ENCODE measurements at regions not wholly inside any gene's neighbourhood (a gene's known extent, or its start where the extent isn't known, plus 50 kb on each side); places are given as distances from the start of the nearest gene placed in this dataset.

DNA sequence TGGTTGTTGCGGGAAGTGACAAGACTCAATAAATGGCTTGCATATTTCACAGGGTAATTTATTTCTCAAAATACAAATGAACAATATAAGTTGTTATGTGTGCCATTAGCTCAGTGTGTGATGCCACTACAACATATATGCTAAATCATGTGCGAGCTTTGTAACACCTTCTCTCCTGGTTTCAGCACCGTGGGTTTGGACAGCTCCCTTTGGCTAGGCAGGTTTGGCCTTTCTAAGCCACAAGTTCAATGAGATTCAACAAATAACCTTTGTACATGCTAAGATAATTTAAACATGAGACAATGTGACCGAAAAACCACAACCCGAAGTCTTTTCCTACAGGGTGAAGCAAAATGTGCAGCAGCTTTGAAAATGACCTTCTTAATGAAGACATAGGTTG is 563.9 kb downstream of the TMEM114 start:
- Histone ChIP-seq H3K9ac (ENCODE audit: low read depth, low read length) (no peak overlapping the region), H3K4me1 (ENCODE audit: control insufficient read depth, insufficient read depth, low read length) (no peaks in the 10 kb centered on the region), H3K36me3 (ENCODE audit: control insufficient read depth, insufficient read depth, low read length) (no peaks in the 10 kb centered on the region), H3K27me3 (ENCODE audit: control insufficient read depth, insufficient read depth, low read length) (no peaks in the 10 kb centered on the region), H3K9me3 (ENCODE audit: control insufficient read depth, insufficient read depth, low read length) (no peaks in the 10 kb centered on the region), H3K4me3 (ENCODE audit: low read depth, low read length) (no peak overlapping the region)

DNA sequence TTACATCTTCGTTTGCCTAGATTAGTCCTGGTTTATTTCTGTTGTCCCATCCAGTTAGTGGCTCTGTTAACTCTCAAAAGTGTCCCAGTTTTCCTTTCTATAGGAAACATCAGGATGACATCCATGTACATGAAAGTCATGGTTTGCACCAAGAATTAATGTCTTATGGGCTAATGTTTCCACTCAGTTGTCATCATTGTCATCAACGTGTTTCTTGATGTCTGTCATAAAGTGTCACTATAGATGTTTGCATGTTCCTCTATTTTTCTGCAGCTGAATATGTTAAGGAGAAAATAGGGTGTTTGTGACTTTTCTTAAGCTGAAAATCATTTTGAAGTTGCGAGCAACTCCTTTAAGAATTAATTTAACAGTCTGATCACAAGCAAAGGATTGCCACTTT is 567.0 kb downstream of the TMEM114 start:
- no peaks in the 10 kb centered on the region for H3K27me3 ChIP-seq (ENCODE audit: control insufficient read depth, insufficient read depth, low read length)
- H3K4me1 ChIP-seq (ENCODE audit: control insufficient read depth, insufficient read depth, low read length) = no peaks in the 10 kb centered on the region
- H3K9ac ChIP-seq (ENCODE audit: low read depth, low read length) = no peak overlapping the region
- no peaks in the 10 kb centered on the region for H3K9me3 ChIP-seq (ENCODE audit: control insufficient read depth, insufficient read depth, low read length)
- H3K36me3 ChIP-seq (ENCODE audit: control insufficient read depth, insufficient read depth, low read length) = no peaks in the 10 kb centered on the region
- no peak overlapping the region for H3K4me3 ChIP-seq (ENCODE audit: low read depth, low read length)

DNA sequence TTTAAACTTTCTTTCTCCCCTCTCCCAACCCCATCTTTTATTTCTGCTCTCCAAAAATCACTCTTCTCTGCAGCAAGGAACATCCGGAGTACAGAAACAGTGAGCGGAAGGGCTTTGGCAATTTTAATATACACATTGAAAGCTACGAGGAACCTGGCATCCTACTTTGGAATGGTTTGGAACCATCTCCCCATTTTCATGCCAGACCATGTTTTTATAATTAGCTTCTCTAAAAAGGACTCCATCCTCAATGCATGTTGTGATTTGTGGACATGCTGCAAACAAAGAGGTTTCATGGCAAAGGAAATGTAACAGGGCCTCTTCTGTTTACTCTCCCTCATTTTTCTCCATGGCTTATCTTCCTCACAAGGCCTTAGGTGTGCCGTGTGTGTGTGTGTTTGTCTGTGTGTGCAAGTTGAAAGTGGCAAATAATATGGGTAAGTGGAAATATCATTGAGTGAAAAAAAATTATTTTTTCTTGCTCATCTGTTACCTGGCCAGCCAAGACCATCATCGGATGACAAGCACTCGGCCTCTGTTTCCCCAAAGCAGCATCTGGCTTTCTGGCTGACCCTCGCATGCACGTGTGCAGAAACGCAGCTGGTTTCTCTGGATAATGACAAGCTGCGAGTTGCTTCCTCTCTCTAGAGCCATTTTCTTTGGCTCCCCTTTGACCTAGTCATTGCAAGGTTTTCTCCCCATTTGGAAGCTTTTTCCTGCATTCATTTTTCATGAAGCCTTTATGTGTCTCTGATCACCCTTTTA is 585.0 kb downstream of the TMEM114 start:
- no peak overlapping the region for H3K9ac ChIP-seq (ENCODE audit: low read depth, low read length)
- H3K4me3 ChIP-seq (ENCODE audit: low read depth, low read length) = no peak overlapping the region
- H3K4me1 ChIP-seq (ENCODE audit: control insufficient read depth, insufficient read depth, low read length) = no peaks in the 10 kb centered on the region
- H3K27me3 ChIP-seq (ENCODE audit: control insufficient read depth, insufficient read depth, low read length) = no peaks in the 10 kb centered on the region
- no peaks in the 10 kb centered on the region for H3K9me3 ChIP-seq (ENCODE audit: control insufficient read depth, insufficient read depth, low read length)
- H3K36me3 ChIP-seq (ENCODE audit: control insufficient read depth, insufficient read depth, low read length) = no peaks in the 10 kb centered on the region

DNA sequence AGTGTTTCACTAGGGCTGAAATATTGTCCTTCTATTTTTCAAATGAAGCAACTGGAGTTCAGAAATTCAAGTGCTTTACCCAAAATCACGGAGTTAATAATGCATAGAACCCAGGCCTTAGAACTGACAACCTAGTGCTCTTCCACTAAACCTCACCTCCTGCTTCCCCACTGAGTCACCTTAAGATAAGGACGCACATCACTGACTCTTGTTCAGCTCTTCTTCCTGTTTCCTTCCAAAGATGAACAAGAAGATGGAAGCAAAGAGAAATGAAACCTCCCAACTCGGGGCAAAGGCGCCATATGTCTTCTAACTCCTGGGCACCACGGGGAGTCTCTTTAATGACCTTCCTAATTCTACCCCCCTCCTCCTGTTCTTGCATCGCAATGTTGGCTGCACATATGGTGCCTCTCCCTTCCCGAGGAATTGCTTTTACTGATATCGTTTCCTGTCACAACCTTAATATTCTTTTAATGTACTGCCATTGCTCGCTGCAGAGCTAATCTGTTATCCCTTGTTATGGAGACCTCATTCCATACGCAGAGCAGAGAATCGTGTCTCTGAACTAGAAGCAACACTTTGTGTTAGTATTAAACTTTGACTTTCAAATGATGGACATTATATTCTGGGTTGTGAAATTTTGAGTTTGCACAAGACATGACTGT is 591.4 kb downstream of the TMEM114 start:
- Histone ChIP-seq H3K36me3 (ENCODE audit: control insufficient read depth, insufficient read depth, low read length) (no peaks in the 10 kb centered on the region), H3K9me3 (ENCODE audit: control insufficient read depth, insufficient read depth, low read length) (no peaks in the 10 kb centered on the region), H3K4me1 (ENCODE audit: control insufficient read depth, insufficient read depth, low read length) (no peaks in the 10 kb centered on the region), H3K4me3 (ENCODE audit: low read depth, low read length) (no peak overlapping the region), H3K27me3 (ENCODE audit: control insufficient read depth, insufficient read depth, low read length) (no peaks in the 10 kb centered on the region), H3K9ac (ENCODE audit: low read depth, low read length) (no peak overlapping the region)

DNA sequence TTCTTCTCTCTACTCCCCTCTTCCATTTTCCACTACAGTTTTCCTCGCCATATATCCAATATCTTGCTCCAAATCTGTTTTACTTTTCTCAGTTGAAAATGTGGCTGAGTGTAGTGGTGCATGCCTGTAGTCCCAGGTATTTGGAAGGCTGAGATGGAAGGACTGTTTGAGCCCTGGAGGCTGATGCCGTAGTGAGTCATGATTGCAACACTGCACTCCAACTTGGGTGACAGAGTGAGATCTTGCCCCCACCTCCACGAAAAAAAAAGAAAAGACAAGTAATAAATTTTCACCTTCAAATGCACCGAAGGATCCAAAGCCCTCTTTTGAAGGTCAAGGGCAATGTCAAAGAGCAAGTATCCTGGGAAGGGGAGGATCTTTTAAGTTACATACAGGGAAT is 592.3 kb downstream of the TMEM114 start:
- Histone ChIP-seq H3K9me3 (ENCODE audit: control insufficient read depth, insufficient read depth, low read length) (no peaks in the 10 kb centered on the region), H3K36me3 (ENCODE audit: control insufficient read depth, insufficient read depth, low read length) (no peaks in the 10 kb centered on the region), H3K27me3 (ENCODE audit: control insufficient read depth, insufficient read depth, low read length) (no peaks in the 10 kb centered on the region), H3K9ac (ENCODE audit: low read depth, low read length) (no peak overlapping the region), H3K4me1 (ENCODE audit: control insufficient read depth, insufficient read depth, low read length) (no peaks in the 10 kb centered on the region), H3K4me3 (ENCODE audit: low read depth, low read length) (no peak overlapping the region)

DNA sequence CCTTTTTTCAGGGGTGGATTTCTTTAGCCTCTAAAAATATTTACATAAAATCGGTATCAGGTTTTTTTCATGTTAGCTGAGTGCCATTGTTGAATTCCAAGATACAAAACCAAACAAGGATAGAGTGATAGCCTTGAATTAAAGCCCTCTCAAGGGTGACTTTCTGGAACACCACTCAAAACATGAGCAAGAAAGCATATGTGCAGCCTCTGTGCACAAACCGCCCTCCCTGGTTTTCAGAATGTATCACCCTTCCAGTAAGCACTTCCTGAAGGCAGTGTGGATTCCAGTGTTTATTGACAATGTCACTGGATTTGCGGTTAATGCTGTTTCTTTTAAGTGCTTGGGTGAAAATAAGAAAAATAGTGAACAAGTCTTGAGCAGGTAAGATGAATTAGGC is 597.7 kb downstream of the TMEM114 start:
- H3K9me3 ChIP-seq (ENCODE audit: control insufficient read depth, insufficient read depth, low read length) = no peaks in the 10 kb centered on the region
- no peaks in the 10 kb centered on the region for H3K27me3 ChIP-seq (ENCODE audit: control insufficient read depth, insufficient read depth, low read length)

DNA sequence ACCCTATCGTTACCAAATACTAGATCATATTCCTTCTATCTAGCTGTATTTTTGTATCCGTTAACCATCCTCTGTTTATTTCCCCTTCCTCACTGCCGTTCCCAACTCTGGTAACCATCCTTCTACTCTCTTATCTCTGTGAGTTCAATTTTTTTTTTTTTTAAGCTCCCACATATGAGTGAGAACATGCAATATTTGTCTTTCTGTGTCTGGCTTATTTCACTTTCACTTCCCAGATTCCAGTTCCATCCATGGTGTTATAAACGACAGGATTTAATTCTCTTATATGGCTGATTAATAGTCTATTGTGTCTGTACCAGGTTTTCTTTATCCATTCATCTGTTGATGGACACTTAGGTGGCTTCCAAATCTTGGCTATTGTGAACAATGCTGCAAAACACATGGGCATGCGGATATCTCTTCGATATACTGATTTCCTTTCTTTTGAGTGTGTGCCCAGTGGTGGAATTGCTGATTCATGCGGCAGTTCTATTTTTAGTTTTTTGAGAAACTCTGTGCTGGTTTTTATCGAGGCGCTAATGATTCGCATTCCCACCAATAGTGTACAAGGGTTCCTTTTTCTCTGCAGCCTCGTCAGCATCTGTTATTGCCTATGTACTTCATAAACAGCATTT is 599.6 kb downstream of the TMEM114 start:
- no peaks in the 10 kb centered on the region for H3K4me1 ChIP-seq (ENCODE audit: control insufficient read depth, insufficient read depth, low read length)
- H3K9ac ChIP-seq (ENCODE audit: low read depth, low read length) = no peak overlapping the region
- H3K9me3 ChIP-seq (ENCODE audit: control insufficient read depth, insufficient read depth, low read length) = no peaks in the 10 kb centered on the region
- no peaks in the 10 kb centered on the region for H3K27me3 ChIP-seq (ENCODE audit: control insufficient read depth, insufficient read depth, low read length)
- H3K4me3 ChIP-seq (ENCODE audit: low read depth, low read length) = no peak overlapping the region
- H3K36me3 ChIP-seq (ENCODE audit: control insufficient read depth, insufficient read depth, low read length) = no peaks in the 10 kb centered on the region

More for the DNA sequence above, 597.7 kb downstream of the TMEM114 start:
- H3K4me1 ChIP-seq (ENCODE audit: control insufficient read depth, insufficient read depth, low read length) = no peaks in the 10 kb centered on the region
- H3K4me3 ChIP-seq (ENCODE audit: low read depth, low read length) = no peak overlapping the region
- no peak overlapping the region for H3K9ac ChIP-seq (ENCODE audit: low read depth, low read length)
- H3K36me3 ChIP-seq (ENCODE audit: control insufficient read depth, insufficient read depth, low read length) = no peaks in the 10 kb centered on the region

DNA sequence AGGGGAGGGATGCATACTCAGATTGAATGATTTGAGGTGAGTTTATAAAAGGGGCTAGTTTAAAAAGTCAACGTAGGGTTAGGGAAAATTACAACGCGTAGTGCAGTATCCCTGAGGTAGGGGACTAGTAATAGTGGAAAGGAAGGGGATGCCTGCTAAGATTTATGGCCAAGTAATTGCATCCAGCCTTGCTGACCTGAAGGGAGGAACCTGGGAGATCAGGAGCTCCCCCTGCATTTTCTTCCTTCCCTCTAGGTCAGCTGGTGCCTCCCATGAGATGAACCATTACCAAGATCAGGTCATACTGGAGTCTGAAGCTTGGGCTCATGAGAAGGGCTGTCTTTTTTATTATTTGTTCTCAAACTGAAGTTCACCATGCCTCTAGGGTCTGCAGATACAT is 606.6 kb downstream of the TMEM114 start:
- Histone ChIP-seq H3K9ac (ENCODE audit: low read depth, low read length) (no peak overlapping the region), H3K36me3 (ENCODE audit: control insufficient read depth, insufficient read depth, low read length) (no peaks in the 10 kb centered on the region), H3K4me1 (ENCODE audit: control insufficient read depth, insufficient read depth, low read length) (no peaks in the 10 kb centered on the region), H3K27me3 (ENCODE audit: control insufficient read depth, insufficient read depth, low read length) (no peaks in the 10 kb centered on the region), H3K9me3 (ENCODE audit: control insufficient read depth, insufficient read depth, low read length) (no peaks in the 10 kb centered on the region), H3K4me3 (ENCODE audit: low read depth, low read length) (no peak overlapping the region)

DNA sequence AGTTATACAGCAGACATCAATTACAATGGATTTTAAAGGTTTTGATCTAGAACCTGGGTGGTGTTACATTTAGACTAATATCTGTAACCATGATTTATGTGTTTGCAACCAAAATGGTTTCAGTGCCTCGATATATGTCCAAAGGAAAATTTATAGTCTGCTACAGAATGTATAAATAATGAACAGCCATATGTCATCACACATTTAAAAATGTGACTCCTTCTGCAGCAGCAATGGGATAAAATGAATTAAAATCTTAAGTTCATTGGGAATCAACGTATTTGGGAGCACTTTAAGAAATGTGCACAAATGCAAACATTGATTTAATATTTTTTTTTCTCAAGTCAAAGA is 610.2 kb downstream of the TMEM114 start:
- no peaks in the 10 kb centered on the region for H3K4me1 ChIP-seq (ENCODE audit: control insufficient read depth, insufficient read depth, low read length)
- no peaks in the 10 kb centered on the region for H3K27me3 ChIP-seq (ENCODE audit: control insufficient read depth, insufficient read depth, low read length)
- no peak overlapping the region for H3K4me3 ChIP-seq (ENCODE audit: low read depth, low read length)
- no peaks in the 10 kb centered on the region for H3K9me3 ChIP-seq (ENCODE audit: control insufficient read depth, insufficient read depth, low read length)
- no peaks in the 10 kb centered on the region for H3K36me3 ChIP-seq (ENCODE audit: control insufficient read depth, insufficient read depth, low read length)
- H3K9ac ChIP-seq (ENCODE audit: low read depth, low read length) = no peak overlapping the region

DNA sequence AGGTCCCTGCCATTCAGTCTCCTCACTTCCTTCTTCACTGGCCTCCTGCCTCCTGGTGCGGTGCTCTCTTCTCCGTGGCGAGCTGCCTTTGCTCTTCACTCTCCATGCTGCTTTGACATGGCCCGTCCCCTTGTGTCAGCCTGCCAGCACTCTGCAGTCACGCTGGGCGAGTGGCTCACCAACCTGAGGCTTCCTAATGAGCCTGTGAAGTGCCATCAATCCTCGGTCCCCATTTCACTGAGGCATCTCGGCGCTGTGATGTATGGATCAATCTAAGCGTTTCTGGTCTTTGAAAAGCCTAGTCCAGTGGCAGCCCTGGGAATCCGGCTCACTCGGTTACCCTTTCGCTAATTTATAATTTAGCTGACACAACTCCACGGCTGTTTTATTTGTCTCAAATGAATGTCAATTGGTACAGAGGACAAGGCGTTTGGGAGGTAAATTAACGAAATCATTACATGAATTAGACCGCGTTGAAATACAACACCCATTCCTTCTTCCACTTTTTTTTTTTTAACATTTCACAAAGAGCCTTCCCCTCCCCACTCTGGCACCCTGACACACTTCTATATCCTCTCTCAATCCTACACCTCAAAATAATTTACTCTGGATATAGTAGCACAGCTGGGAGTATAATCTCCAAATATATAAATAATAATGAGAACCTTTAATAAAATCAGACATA is 610.7 kb downstream of the TMEM114 start:
- H3K9ac ChIP-seq (ENCODE audit: low read depth, low read length) = no peak overlapping the region
- H3K4me1 ChIP-seq (ENCODE audit: control insufficient read depth, insufficient read depth, low read length) = no peaks in the 10 kb centered on the region
- no peaks in the 10 kb centered on the region for H3K27me3 ChIP-seq (ENCODE audit: control insufficient read depth, insufficient read depth, low read length)
- H3K9me3 ChIP-seq (ENCODE audit: control insufficient read depth, insufficient read depth, low read length) = no peaks in the 10 kb centered on the region
- H3K36me3 ChIP-seq (ENCODE audit: control insufficient read depth, insufficient read depth, low read length) = no peaks in the 10 kb centered on the region
- no peak overlapping the region for H3K4me3 ChIP-seq (ENCODE audit: low read depth, low read length)

DNA sequence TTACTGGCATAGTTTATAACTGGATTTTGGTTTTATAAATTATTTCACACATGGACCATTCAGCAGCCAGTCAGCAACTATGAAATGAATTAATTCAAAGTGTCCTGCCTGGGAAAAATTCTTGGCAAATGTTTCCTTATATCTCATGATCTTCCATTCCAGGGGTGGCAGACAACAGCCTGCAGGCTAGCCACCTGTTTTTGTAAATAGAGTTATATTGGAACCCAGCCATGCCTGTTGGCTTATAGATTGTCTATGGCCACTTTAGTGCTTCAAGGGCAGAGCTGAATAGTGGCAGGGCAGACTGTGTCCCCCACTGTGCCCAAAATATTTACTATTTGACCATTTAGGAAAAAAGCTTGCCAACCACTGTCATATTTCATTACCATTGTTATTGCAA is 613.7 kb downstream of the TMEM114 start:
- H3K36me3 ChIP-seq (ENCODE audit: control insufficient read depth, insufficient read depth, low read length) = no peaks in the 10 kb centered on the region
- no peaks in the 10 kb centered on the region for H3K27me3 ChIP-seq (ENCODE audit: control insufficient read depth, insufficient read depth, low read length)
- no peak overlapping the region for H3K9ac ChIP-seq (ENCODE audit: low read depth, low read length)
- no peak overlapping the region for H3K4me3 ChIP-seq (ENCODE audit: low read depth, low read length)
- H3K4me1 ChIP-seq (ENCODE audit: control insufficient read depth, insufficient read depth, low read length) = no peaks in the 10 kb centered on the region
- no peaks in the 10 kb centered on the region for H3K9me3 ChIP-seq (ENCODE audit: control insufficient read depth, insufficient read depth, low read length)
